ENCODE measurements at regions not wholly inside any gene's neighbourhood (a gene's known extent, or its start where the extent isn't known, plus 50 kb on each side); places are given as distances from the start of the nearest gene placed in this dataset.

- TF ChIP-seq, protein P1, sequence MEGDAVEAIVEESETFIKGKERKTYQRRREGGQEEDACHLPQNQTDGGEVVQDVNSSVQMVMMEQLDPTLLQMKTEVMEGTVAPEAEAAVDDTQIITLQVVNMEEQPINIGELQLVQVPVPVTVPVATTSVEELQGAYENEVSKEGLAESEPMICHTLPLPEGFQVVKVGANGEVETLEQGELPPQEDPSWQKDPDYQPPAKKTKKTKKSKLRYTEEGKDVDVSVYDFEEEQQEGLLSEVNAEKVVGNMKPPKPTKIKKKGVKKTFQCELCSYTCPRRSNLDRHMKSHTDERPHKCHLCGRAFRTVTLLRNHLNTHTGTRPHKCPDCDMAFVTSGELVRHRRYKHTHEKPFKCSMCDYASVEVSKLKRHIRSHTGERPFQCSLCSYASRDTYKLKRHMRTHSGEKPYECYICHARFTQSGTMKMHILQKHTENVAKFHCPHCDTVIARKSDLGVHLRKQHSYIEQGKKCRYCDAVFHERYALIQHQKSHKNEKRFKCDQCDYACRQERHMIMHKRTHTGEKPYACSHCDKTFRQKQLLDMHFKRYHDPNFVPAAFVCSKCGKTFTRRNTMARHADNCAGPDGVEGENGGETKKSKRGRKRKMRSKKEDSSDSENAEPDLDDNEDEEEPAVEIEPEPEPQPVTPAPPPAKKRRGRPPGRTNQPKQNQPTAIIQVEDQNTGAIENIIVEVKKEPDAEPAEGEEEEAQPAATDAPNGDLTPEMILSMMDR (IDR thresholded peaks at IDR 0.05), result no peak
- TF ChIP-seq POLR2AphosphoS5 (IDR thresholded peaks at IDR 0.05) (no peak), POLR2A (IDR thresholded peaks at IDR 0.05) (no peak)
- no peak for DNase-seq (ENCODE audit: low spot score in 2 of 2)
- no peaks in the 10 kb centered on the region for H3K9me3 ChIP-seq
- no peak overlapping the region for H3K27ac ChIP-seq
- H3K27me3 ChIP-seq, result no peaks in the 10 kb centered on the region
- intact Hi-C loops (cut with DNase I; ENCODE audit: low total_unique reads), result no loop called here
- H3K4me3 ChIP-seq, result no peak overlapping the region
- H3K4me1 ChIP-seq, result no peaks in the 10 kb centered on the region
- H3K36me3 ChIP-seq, result no peaks in the 10 kb centered on the region
Observed at GRCh38 chr6:82641677-82642076, 278.1 kb downstream of the TPBG start.

DNA sequence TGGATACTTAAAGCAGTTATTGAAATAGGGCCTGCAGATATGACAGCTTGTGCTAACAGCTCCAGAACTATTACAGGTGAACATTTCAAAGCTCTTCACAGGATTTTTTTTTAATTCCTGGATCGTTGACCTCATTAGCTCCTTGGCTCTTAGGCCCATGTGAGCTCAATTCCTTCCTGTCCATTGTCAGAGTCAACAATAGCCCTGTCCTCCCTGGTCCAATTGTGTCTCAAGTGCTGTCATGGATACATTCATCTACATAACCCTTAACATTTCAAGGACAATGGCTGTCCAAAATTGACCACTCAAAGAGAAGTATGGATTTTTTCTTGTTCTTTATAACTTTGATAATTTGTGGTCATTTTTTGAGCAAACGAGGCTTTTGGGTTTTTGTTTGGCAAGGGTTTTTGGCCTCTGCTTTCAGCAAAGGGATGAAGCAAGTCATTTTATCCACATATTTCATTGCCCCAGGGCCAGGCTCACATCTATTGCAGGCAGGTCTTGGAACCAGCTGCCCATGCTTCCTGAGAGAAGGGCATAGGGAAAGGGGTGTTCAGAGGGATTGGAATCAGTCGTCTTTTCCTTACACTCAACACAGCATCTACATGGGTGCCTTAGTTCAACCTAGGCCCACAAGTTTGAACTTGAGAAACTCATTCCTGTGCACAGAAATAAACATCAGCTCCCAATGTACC, 282.1 kb downstream of the TPBG start:
- no peak overlapping the region for H3K27ac ChIP-seq
- H3K36me3 ChIP-seq, result no peaks in the 10 kb centered on the region
- no peaks in the 10 kb centered on the region for H3K27me3 ChIP-seq
- H3K4me1 ChIP-seq, result no peaks in the 10 kb centered on the region
- no peak overlapping the region for H3K4me3 ChIP-seq
- no peaks in the 10 kb centered on the region for H3K9me3 ChIP-seq
- intact Hi-C loops (cut with DNase I; ENCODE audit: low total_unique reads), result no loop called here
- no peak for DNase-seq (ENCODE audit: low spot score in 2 of 2)
- TF ChIP-seq POLR2A (IDR thresholded peaks at IDR 0.05), result no peak
- TF ChIP-seq, protein P1 (IDR thresholded peaks at IDR 0.05), result no peak
- TF ChIP-seq POLR2AphosphoS5 (IDR thresholded peaks at IDR 0.05), result no peak

- no peak for TF ChIP-seq POLR2AphosphoS5 (IDR thresholded peaks at IDR 0.05)
- intact Hi-C loops (cut with DNase I; ENCODE audit: low total_unique reads), result no loop called here
- Histone ChIP-seq H3K4me3 (no peak overlapping the region), H3K4me1 (no peaks in the 10 kb centered on the region), H3K36me3 (no peaks in the 10 kb centered on the region), H3K27me3 (no peaks in the 10 kb centered on the region), H3K27ac (no peak overlapping the region), H3K9me3 (no peaks in the 10 kb centered on the region)
- DNase-seq (ENCODE audit: low spot score in 2 of 2), result no peak
Observed at GRCh38 chr6:82646231-82646615, 282.6 kb downstream of the TPBG start.

GRCh38 chr6:82651845-82652335, 288.3 kb downstream of the TPBG start:
- Histone ChIP-seq H3K4me3 (no peak overlapping the region), H3K9me3 (no peaks in the 10 kb centered on the region), H3K36me3 (no peaks in the 10 kb centered on the region), H3K4me1 (no peaks in the 10 kb centered on the region), H3K27ac (no peak overlapping the region), H3K27me3 (no peaks in the 10 kb centered on the region)
- intact Hi-C loops (cut with DNase I; ENCODE audit: low total_unique reads), result no loop called here
- TF ChIP-seq POLR2A (IDR thresholded peaks at IDR 0.05), result no peak
- TF ChIP-seq, protein P1 (IDR thresholded peaks at IDR 0.05), result no peak
- TF ChIP-seq POLR2AphosphoS5 (IDR thresholded peaks at IDR 0.05), result no peak
- DNase-seq (ENCODE audit: low spot score in 2 of 2), result no peak

GRCh38 chr6:82679232-82679631, 315.6 kb downstream of the TPBG start:
- TF ChIP-seq POLR2AphosphoS5 (IDR thresholded peaks at IDR 0.05) (no peak), POLR2A (IDR thresholded peaks at IDR 0.05) (no peak)
- TF ChIP-seq, protein P1 (IDR thresholded peaks at IDR 0.05), result no peak
- Histone ChIP-seq H3K36me3 (no peaks in the 10 kb centered on the region), H3K27me3 (no peaks in the 10 kb centered on the region), H3K4me3 (no peak overlapping the region), H3K4me1 (no peaks in the 10 kb centered on the region), H3K27ac (no peak overlapping the region), H3K9me3 (peaks cover 0 to 12% of the 10 kb centered on the region in 2 donors)
- intact Hi-C loops (cut with DNase I; ENCODE audit: low total_unique reads), result no loop called here
- DNase-seq (ENCODE audit: low spot score in 2 of 2), result no peak

All from breast epithelium (tissue), 4 donors.